ENCODE measurements at regions not wholly inside any gene's neighbourhood (a gene's known extent, or its start where the extent isn't known, plus 50 kb on each side); places are given as distances from the start of the nearest gene placed in this dataset.

GRCh38 chr2:147098940-147099339 lies 745.9 kb upstream of the ACVR2A start:
- no CpG with 5 or more reads among the region's 1 CpG for WGBS (ENCODE audit: insufficient coverage)
- Mint-ChIP-seq H3K27ac (no peak overlapping the region), H3K4me1 (no peaks in the 10 kb centered on the region), H3K27me3 (no peaks in the 10 kb centered on the region), H3K4me3 (no peak overlapping the region), H3K9me3 (ENCODE audit: insufficient read depth) (no peaks in the 10 kb centered on the region)
- no peaks in the 10 kb centered on the region for H3K27me3 ChIP-seq (replicated peaks in 1 of 4; ENCODE audit: control extremely low read depth in 1 of 4, control insufficient read depth in 3 of 4, insufficient read depth in 4 of 4, low read length in 3 of 4)
- ChIA-PET CTCF (no interaction called here), POLR2A (no interaction called here)
- H2AFZ ChIP-seq (ENCODE audit: insufficient read depth, low read depth, low read length, poor library complexity, severe bottlenecking), result no peak overlapping the region
- H3K4me3 ChIP-seq (ENCODE audit: control extremely low read depth in 1 of 5, extremely low read depth in 1 of 5, insufficient read depth in 1 of 5, low read depth in 2 of 5, low read length in 4 of 5), result no peak overlapping the region
- ATAC-seq (ENCODE audit: low read depth), result no peak
- H3K4me2 ChIP-seq (replicated peaks; ENCODE audit: low read depth, low read length, poor library complexity, severe bottlenecking), result no peak overlapping the region
- no peak for DNase-seq
- H3K9ac ChIP-seq (ENCODE audit: low read length), result no peak overlapping the region
- H3K79me2 ChIP-seq (ENCODE audit: control insufficient read depth, insufficient read depth, low read length), result no peaks in the 10 kb centered on the region
- no peaks in the 10 kb centered on the region for H4K20me1 ChIP-seq (ENCODE audit: control insufficient read depth, insufficient read depth, low read length, poor library complexity, severe bottlenecking)
- intact Hi-C loops (cut with micrococcal nuclease), result no loop called here
- H3K27ac ChIP-seq (ENCODE audit: low read length in 2 of 2), result no peak overlapping the region
- no peaks in the 10 kb centered on the region for H3K4me1 ChIP-seq (ENCODE audit: control insufficient read depth in 2 of 2, insufficient read depth in 2 of 2, low read length in 2 of 2)
- no peaks in the 10 kb centered on the region for H3K9me3 ChIP-seq (ENCODE audit: control extremely low read depth in 1 of 3, control insufficient read depth in 2 of 3, insufficient read depth in 1 of 3, low read length in 2 of 3)
- TF ChIP-seq CTCF (IDR thresholded peaks at IDR 0.05) (no peak), EZH2 (IDR thresholded peaks at IDR 0.05; ENCODE audit: borderline replicate concordance, insufficient read depth, low read depth, low read length, poor library complexity, severe bottlenecking) (no peak)
- no peaks in the 10 kb centered on the region for H3K36me3 ChIP-seq (replicated peaks in 1 of 2; ENCODE audit: control extremely low read depth in 1 of 2, control insufficient read depth in 1 of 2, extremely low read depth in 1 of 2, insufficient read depth in 2 of 2, low read length in 1 of 2)

GRCh38 chr2:147097747-147098146 lies 747.1 kb upstream of the ACVR2A start:
- Histone ChIP-seq H3K9me3 (ENCODE audit: control extremely low read depth in 1 of 3, control insufficient read depth in 2 of 3, insufficient read depth in 1 of 3, low read length in 2 of 3) (no peaks in the 10 kb centered on the region), H3K9ac (ENCODE audit: low read length) (no peak overlapping the region), H3K36me3 (replicated peaks in 1 of 2; ENCODE audit: control extremely low read depth in 1 of 2, control insufficient read depth in 1 of 2, extremely low read depth in 1 of 2, insufficient read depth in 2 of 2, low read length in 1 of 2) (no peaks in the 10 kb centered on the region), H3K79me2 (ENCODE audit: control insufficient read depth, insufficient read depth, low read length) (no peaks in the 10 kb centered on the region), H3K4me3 (ENCODE audit: control extremely low read depth in 1 of 5, extremely low read depth in 1 of 5, insufficient read depth in 1 of 5, low read depth in 2 of 5, low read length in 4 of 5) (no peak overlapping the region), H3K4me1 (ENCODE audit: control insufficient read depth in 2 of 2, insufficient read depth in 2 of 2, low read length in 2 of 2) (no peaks in the 10 kb centered on the region), H2AFZ (ENCODE audit: insufficient read depth, low read depth, low read length, poor library complexity, severe bottlenecking) (no peak overlapping the region), H3K27me3 (replicated peaks in 1 of 4; ENCODE audit: control extremely low read depth in 1 of 4, control insufficient read depth in 3 of 4, insufficient read depth in 4 of 4, low read length in 3 of 4) (no peaks in the 10 kb centered on the region), H3K4me2 (replicated peaks; ENCODE audit: low read depth, low read length, poor library complexity, severe bottlenecking) (no peak overlapping the region), H3K27ac (ENCODE audit: low read length in 2 of 2) (no peak overlapping the region), H4K20me1 (ENCODE audit: control insufficient read depth, insufficient read depth, low read length, poor library complexity, severe bottlenecking) (no peaks in the 10 kb centered on the region)
- Mint-ChIP-seq H3K4me3 (no peak overlapping the region), H3K9me3 (ENCODE audit: insufficient read depth) (no peaks in the 10 kb centered on the region), H3K27me3 (no peaks in the 10 kb centered on the region), H3K4me1 (no peaks in the 10 kb centered on the region), H3K27ac (no peak overlapping the region)
- ATAC-seq (ENCODE audit: low read depth) (no peak), DNase-seq (no peak)
- intact Hi-C loops (cut with micrococcal nuclease), result no loop called here
- no peak for TF ChIP-seq CTCF (IDR thresholded peaks at IDR 0.05)
- CTCF ChIA-PET, result no interaction called here
- POLR2A ChIA-PET, result no interaction called here
